Esophagus squamous epithelium (tissue), 5 donors: ENCODE measurements at regions not wholly inside any gene's neighbourhood (a gene's known extent, or its start where the extent isn't known, plus 50 kb on each side); places are given as distances from the start of the nearest gene placed in this dataset.

Experiments
- DNase-seq: peaks from one replicate; lab custom pipeline; 2025; lab: John Stamatoyannopoulos, UW
- H3K27ac ChIP-seq, 4 donors: fragments of 200-600 bp; sonication (generic); one replicate each; pipeline ENCODE4 v1.5.1; 2016 to 2019; ENCODE audit warnings: mild to moderate bottlenecking in 1 of 4
- H3K27me3 ChIP-seq, 4 donors: fragments of 200-600 bp; sonication (generic); 1 replicate in 3 of 4; 2 replicates in 1 of 4; pipeline versions ENCODE4 v1.5.1 to v1.6.0; 2017 to 2021; ENCODE audit warnings: antibody characterized with exemption in 1 of 4
- H3K36me3 ChIP-seq, 3 donors: fragments of 200-600 bp; sonication (generic); one replicate each; pipeline ENCODE4 v1.5.1; 2016 to 2019
- H3K4me1 ChIP-seq, 3 donors: fragments of 200-600 bp; sonication (generic); one replicate each; pipeline ENCODE4 v1.5.1; 2017 to 2019
- H3K4me3 ChIP-seq, 4 donors: fragments of 200-600 bp; sonication (generic); 1 replicate in 3 of 4; 2 replicates in 1 of 4; pipeline ENCODE4 v1.5.1; 2016 to 2019; ENCODE audit warnings: mild to moderate bottlenecking in 2 of 4, moderate library complexity in 1 of 4
- H3K9me3 ChIP-seq, 3 donors: fragments of 200-600 bp; sonication (generic); one replicate each; pipeline ENCODE4 v1.5.1; 2016 to 2019
- CTCF ChIP-seq, 6 experiments: fragments of 450-650 bp in 4 of 6; fragments of 200-600 bp in 2 of 6; sonication (generic) in 2 of 6; IDR thresholded peaks; one replicate each; pipeline ENCODE4 v1.5.1; 2016 to 2019; ENCODE audit warnings: antibody characterized with exemption in 6 of 6, mild to moderate bottlenecking in 4 of 6, moderate library complexity in 4 of 6
- POLR2A ChIP-seq, 4 donors: fragments of 450-650 bp; IDR thresholded peaks; one replicate each; pipeline ENCODE4 v1.6.1; 2017; ENCODE audit warnings: antibody characterized with exemption in 4 of 4, mild to moderate bottlenecking in 4 of 4, moderate library complexity in 3 of 4
- WGBS, 2 donors: methylation state at CpG; one replicate each; pipeline ENCODE4 v1.1.5; 2018; 5-methylcytosine and 5-hydroxymethylcytosine counted together
- intact Hi-C: fragments of 100-400 bp; cut with DNase I; formaldehyde crosslinking; loops from one replicate; pipeline ENCODE4 v1.15.0; 2022
- donor health status: DM: yes; HTN: yes; CAD: no.

GRCh38 chr11:56817661-56818060, 69.2 kb upstream of the OR9G4 start:
- H3K9me3 ChIP-seq: no peaks in the 10 kb centered on the region
- H3K4me1 ChIP-seq: no peaks in the 10 kb centered on the region
- no peaks in the 10 kb centered on the region for H3K36me3 ChIP-seq
- WGBS, 2 donors: 27 to 50% methylated on average over 1 to 3 of the region's 3 CpGs
- H3K4me3 ChIP-seq: no peak overlapping the region
- intact Hi-C loops: no loop called here
- no peak for DNase-seq
- no peaks in the 10 kb centered on the region for H3K27me3 ChIP-seq
- TF ChIP-seq CTCF (IDR thresholded peaks at IDR 0.05) (no peak), POLR2A (IDR thresholded peaks at IDR 0.05) (no peak)
- no peak overlapping the region for H3K27ac ChIP-seq

- no peak overlapping the region for H3K4me3 ChIP-seq
- H3K9me3 ChIP-seq: no peaks in the 10 kb centered on the region
- intact Hi-C loops: no loop called here
- no peak overlapping the region for H3K27ac ChIP-seq
- no peak for DNase-seq
- WGBS, 2 donors: 84 to 87% methylated on average over 2 of the region's 2 CpGs
- no peaks in the 10 kb centered on the region for H3K36me3 ChIP-seq
- no peaks in the 10 kb centered on the region for H3K27me3 ChIP-seq
- TF ChIP-seq CTCF (IDR thresholded peaks at IDR 0.05) (no peak), POLR2A (IDR thresholded peaks at IDR 0.05) (no peak)
- no peaks in the 10 kb centered on the region for H3K4me1 ChIP-seq
These were observed 67.8 kb upstream of the OR9G4 start for GRCh38 chr11:56816259-56816658.

- no peak for DNase-seq
- WGBS, 2 donors: 54 to 68% methylated on average over 1 of the region's 1 CpG
- intact Hi-C loops: no loop called here
- Histone ChIP-seq H3K27ac (no peak overlapping the region), H3K36me3 (no peaks in the 10 kb centered on the region), H3K27me3 (no peaks in the 10 kb centered on the region), H3K9me3 (no peaks in the 10 kb centered on the region), H3K4me3 (no peak overlapping the region), H3K4me1 (no peaks in the 10 kb centered on the region)
- TF ChIP-seq POLR2A (IDR thresholded peaks at IDR 0.05): no peak
- TF ChIP-seq CTCF (IDR thresholded peaks at IDR 0.05): no peak
These were observed 59.8 kb upstream of the OR9G4 start for GRCh38 chr11:56808326-56808725.

- Histone ChIP-seq H3K27me3 (peaks cover 0 to 3% (median 0%) of the 10 kb centered on the region in 4 donors), H3K27ac (no peak overlapping the region), H3K4me3 (no peak overlapping the region), H3K9me3 (no peaks in the 10 kb centered on the region), H3K4me1 (no peaks in the 10 kb centered on the region), H3K36me3 (no peaks in the 10 kb centered on the region)
- intact Hi-C loops: no loop called here
- 63 to 67% methylated on average over 4 of the region's 4 CpGs for WGBS, 2 donors
- no peak for DNase-seq
- no peak for TF ChIP-seq CTCF (IDR thresholded peaks at IDR 0.05)
- no peak for TF ChIP-seq POLR2A (IDR thresholded peaks at IDR 0.05)
These were observed 51.3 kb upstream of the OR9G4 start for GRCh38 chr11:56799691-56800210.
